ENCODE measurements at regions not wholly inside any gene's neighbourhood (a gene's known extent, or its start where the extent isn't known, plus 50 kb on each side); places are given as distances from the start of the nearest gene placed in this dataset.

DNA sequence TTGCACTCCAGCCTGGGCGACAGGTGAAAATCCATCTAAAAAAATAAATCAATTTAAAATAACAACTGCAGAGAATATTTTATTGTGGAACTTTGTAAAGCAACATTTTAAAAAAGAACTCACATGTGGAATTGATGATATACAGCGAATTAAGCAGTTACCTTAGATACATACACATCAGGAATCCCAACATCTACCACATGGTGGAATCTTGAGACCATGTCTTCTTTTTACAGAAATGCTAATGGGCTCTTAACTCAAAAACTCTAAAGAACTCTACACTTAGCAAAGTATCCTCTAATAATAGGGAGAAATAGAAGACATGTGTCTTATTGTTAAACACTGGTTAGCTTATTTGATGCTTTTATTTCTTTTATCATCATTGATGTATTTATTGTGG lies 373.6 kb downstream of the CDH7 start:
- no peak overlapping the region for H2AK5ac ChIP-seq (ENCODE audit: low read depth, low read length)
- H4K20me1 ChIP-seq (replicated peaks in 1 of 2; ENCODE audit: control insufficient read depth in 1 of 2, insufficient read depth in 2 of 2, low read length in 2 of 2) = no peaks in the 10 kb centered on the region
- H2BK5ac ChIP-seq (ENCODE audit: low read depth, low read length) = no peak overlapping the region
- H3K9ac ChIP-seq (replicated peaks in 1 of 4; ENCODE audit: extremely low read depth in 1 of 4, low read depth in 3 of 4, low read length in 3 of 4) = no peak overlapping the region
- no peak overlapping the region for H3K56ac ChIP-seq (replicated peaks; ENCODE audit: insufficient read length, low read depth, low read length)
- H3K14ac ChIP-seq (ENCODE audit: insufficient read length) = no peak overlapping the region
- no peak overlapping the region for H2AFZ ChIP-seq (ENCODE audit: low read length)
- no peak overlapping the region for H2BK20ac ChIP-seq (ENCODE audit: low read length)
- TF ChIP-seq RAD21 (IDR thresholded peaks at IDR 0.05 in 1 of 2, conservative IDR thresholded peaks at IDR 0.05 in 1 of 2; ENCODE audit: low read depth in 2 of 2, low read length in 2 of 2) (peak; percentile 56 to 58), RNF2 (IDR thresholded peaks at IDR 0.05; ENCODE audit: borderline replicate concordance, low read depth, low read length, missing control alignments, poor library complexity, severe bottlenecking) (no peak), EP300 (IDR thresholded peaks at IDR 0.05; ENCODE audit: borderline replicate concordance in 1 of 2, low read depth in 2 of 2, low read length in 2 of 2) (no peak), POLR2A (IDR thresholded peaks at IDR 0.05; ENCODE audit: control extremely low read depth in 1 of 2, low read depth in 2 of 2, low read length in 2 of 2) (no peak), YY1 (IDR thresholded peaks at IDR 0.05; ENCODE audit: low read depth, low read length) (no peak), BCL11A (IDR thresholded peaks at IDR 0.05; ENCODE audit: low read depth in 2 of 2, low read length in 2 of 2) (no peak), RXRA (IDR thresholded peaks at IDR 0.05; ENCODE audit: insufficient read depth, low read depth, low read length) (no peak)
- TF ChIP-seq, protein P1, sequence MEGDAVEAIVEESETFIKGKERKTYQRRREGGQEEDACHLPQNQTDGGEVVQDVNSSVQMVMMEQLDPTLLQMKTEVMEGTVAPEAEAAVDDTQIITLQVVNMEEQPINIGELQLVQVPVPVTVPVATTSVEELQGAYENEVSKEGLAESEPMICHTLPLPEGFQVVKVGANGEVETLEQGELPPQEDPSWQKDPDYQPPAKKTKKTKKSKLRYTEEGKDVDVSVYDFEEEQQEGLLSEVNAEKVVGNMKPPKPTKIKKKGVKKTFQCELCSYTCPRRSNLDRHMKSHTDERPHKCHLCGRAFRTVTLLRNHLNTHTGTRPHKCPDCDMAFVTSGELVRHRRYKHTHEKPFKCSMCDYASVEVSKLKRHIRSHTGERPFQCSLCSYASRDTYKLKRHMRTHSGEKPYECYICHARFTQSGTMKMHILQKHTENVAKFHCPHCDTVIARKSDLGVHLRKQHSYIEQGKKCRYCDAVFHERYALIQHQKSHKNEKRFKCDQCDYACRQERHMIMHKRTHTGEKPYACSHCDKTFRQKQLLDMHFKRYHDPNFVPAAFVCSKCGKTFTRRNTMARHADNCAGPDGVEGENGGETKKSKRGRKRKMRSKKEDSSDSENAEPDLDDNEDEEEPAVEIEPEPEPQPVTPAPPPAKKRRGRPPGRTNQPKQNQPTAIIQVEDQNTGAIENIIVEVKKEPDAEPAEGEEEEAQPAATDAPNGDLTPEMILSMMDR (IDR thresholded peaks at IDR 0.05; ENCODE audit: control extremely low read depth in 1 of 3, insufficient read depth in 1 of 3, low read depth in 1 of 3, low read length in 3 of 3) = peak in 1 of 3 experiments; percentile 39; a peak in 2 of 4 replicates
- no peak overlapping the region for H4K5ac ChIP-seq (ENCODE audit: insufficient read length, low read depth, low read length)
- no peak overlapping the region for H3K4ac ChIP-seq (replicated peaks; ENCODE audit: insufficient read length, low read depth, low read length)
- POLR2A ChIA-PET (ENCODE audit: partially characterized antibody) = no interaction called here
- no peaks in the 10 kb centered on the region for H3K79me2 ChIP-seq (ENCODE audit: control insufficient read depth in 1 of 2, insufficient read depth in 2 of 2, low read length in 2 of 2)
- H3K27me3 ChIP-seq (replicated peaks in 1 of 4; ENCODE audit: control insufficient read depth in 3 of 4, extremely low read depth in 1 of 4, insufficient read depth in 3 of 4, low read length in 3 of 4) = no peaks in the 10 kb centered on the region
- no peak overlapping the region for H4K8ac ChIP-seq (ENCODE audit: extremely low read depth, insufficient read depth, low read length)
- CTCF ChIA-PET (ENCODE audit: partially characterized antibody) = interaction anchor here (0.6 to 2.1 kb wide), 10 partner anchors 10 to 376 kb away, joined by 3 to 11 read pairs (median 3); no protein-coding TSS in a partner anchor
- no peak overlapping the region for H3K4me3 ChIP-seq (ENCODE audit: extremely low read depth in 1 of 4, insufficient read depth in 2 of 4, low read depth in 3 of 4, low read length in 4 of 4)
- H3K79me1 ChIP-seq (ENCODE audit: low read depth, low read length) = no peaks in the 10 kb centered on the region
- H2BK12ac ChIP-seq (ENCODE audit: low read depth, low read length) = no peak overlapping the region
- no peaks in the 10 kb centered on the region; a peak in 1 of 7 replicates for H3K4me1 ChIP-seq (replicated peaks in 1 of 4; ENCODE audit: control insufficient read depth in 3 of 4, insufficient read depth in 4 of 4, low read length in 3 of 4)
- H3K27ac ChIP-seq (ENCODE audit: low read depth, low read length) = no peak overlapping the region
- WGBS, 2 experiments (ENCODE audit: extremely low coverage in 1 of 2, insufficient coverage in 1 of 2, insufficient read length in 1 of 2, insufficient replicate concordance in 2 of 2, low coverage in 1 of 2, low lambda C conversion rate in 2 of 2, missing lambda C conversion rate in 1 of 2) = 93% methylated on average over 2 of the region's 2 CpGs; no CpG with 5 or more reads in 1 of the 2 experiments
- no peak overlapping the region for H4K91ac ChIP-seq (replicated peaks; ENCODE audit: insufficient read length, low read length)
- no peaks in the 10 kb centered on the region for H3K23me2 ChIP-seq (ENCODE audit: low read depth, low read length)
- H3K9me3 ChIP-seq (ENCODE audit: insufficient read depth in 2 of 2, low read depth in 1 of 2, low read length in 1 of 2) = no peaks in the 10 kb centered on the region
- H3K36me3 ChIP-seq (ENCODE audit: control insufficient read depth in 2 of 4, insufficient read depth in 4 of 4, low read length in 3 of 4) = no peaks in the 10 kb centered on the region
- no peak overlapping the region for H2BK15ac ChIP-seq (ENCODE audit: low read length)
- no peak overlapping the region for H3K4me2 ChIP-seq (ENCODE audit: insufficient read depth in 1 of 2, low read depth in 2 of 2, low read length in 2 of 2)
- H3K18ac ChIP-seq (ENCODE audit: extremely low read depth, low read length) = no peak overlapping the region
- no peak for DNase-seq (ENCODE audit: low read depth in 1 of 2, low spot score in 2 of 2)
- no peak overlapping the region for H2BK120ac ChIP-seq (replicated peaks; ENCODE audit: low read depth, low read length)
- peak; percentile 39 for FAIRE-seq
- no peak overlapping the region for H3K23ac ChIP-seq (ENCODE audit: insufficient read length)
